HEK293 (cell line): ENCODE measurements at regions not wholly inside any gene's neighbourhood (a gene's known extent, or its start where the extent isn't known, plus 50 kb on each side); places are given as distances from the start of the nearest gene placed in this dataset.

Experiments
- CTCF ChIA-PET: fragments of 350-600 bp; formaldehyde crosslinking; extraction: SDS; loops from one replicate; lab custom pipeline; 2021; ENCODE audit warnings: antibody characterized with exemption; lab: Yijun Ruan, JAX
- POLR2A ChIA-PET: fragments of 300-600 bp; formaldehyde crosslinking; extraction: SDS; loops from one replicate; lab custom pipeline; 2020; ENCODE audit warnings: antibody characterized with exemption, inconsistent platforms; lab: Yijun Ruan, JAX
- H3K27ac ChIP-seq: fragments of 200-500 bp; sonication (Bioruptor generic); 2 replicates; pipeline ENCODE4 v1.5.1; 2014; ENCODE audit warnings: low read depth, low read length, control low read depth, inconsistent platforms; ENCODE audit errors: extremely low read depth
- H3K36me3 ChIP-seq, 2 experiments: fragments of 200-500 bp in 1 of 2; sonication (Bioruptor generic) in 1 of 2; 1 replicate in 1 of 2; 2 replicates in 1 of 2; pipeline ENCODE4 v1.5.1; 2014 to 2017; ENCODE audit warnings: inconsistent platforms in 2 of 2, low read length in 2 of 2; ENCODE audit not compliant: control insufficient read depth in 2 of 2, insufficient read depth in 1 of 2
- H3K4me1 ChIP-seq: fragments of 200-500 bp; sonication (Bioruptor generic); 2 replicates; pipeline ENCODE4 v1.5.1; 2014; ENCODE audit warnings: mild to moderate bottlenecking, low read length, inconsistent platforms; ENCODE audit not compliant: control insufficient read depth, insufficient read depth
- H3K4me3 ChIP-seq: 2 replicates; pipeline ENCODE4 v1.5.1; 2011; ENCODE audit warnings: low read depth, mild to moderate bottlenecking, control low read depth, low read length, moderate library complexity
- H3K9me3 ChIP-seq: fragments of 200-500 bp; sonication (Bioruptor generic); 2 replicates; pipeline ENCODE4 v1.5.1; 2014; ENCODE audit warnings: low read depth, low read length, inconsistent platforms; ENCODE audit not compliant: control insufficient read depth, insufficient read depth
- BCL11B ChIP-seq: fragments of 450-650 bp; formaldehyde crosslinking; IDR thresholded peaks from 2 replicates; pipeline ENCODE4 v1.5.1; 2016; ENCODE audit warnings: low read depth, missing biosample characterization, missing genetic modification characterization
- FEZF1 ChIP-seq: fragments of 450-650 bp; formaldehyde crosslinking; IDR thresholded peaks from 2 replicates; pipeline ENCODE4 v1.5.1; 2016; ENCODE audit warnings: missing biosample characterization, missing genetic modification characterization
- KLF1 ChIP-seq: fragments of 450-650 bp; formaldehyde crosslinking; IDR thresholded peaks from 2 replicates; pipeline ENCODE4 v1.5.1; 2016; ENCODE audit warnings: missing biosample characterization, missing genetic modification characterization
- KLF10 ChIP-seq: fragments of 450-650 bp; IDR thresholded peaks from 2 replicates; pipeline ENCODE4 v1.5.1; 2018; ENCODE audit warnings: missing biosample characterization, mild to moderate bottlenecking, missing genetic modification characterization
- PBX3 ChIP-seq: sonication (generic); formaldehyde crosslinking; IDR thresholded peaks from 2 replicates; pipeline ENCODE4 v1.8.1; 2022; ENCODE audit warnings: mild to moderate bottlenecking, moderate library complexity, missing genetic modification reagents
- PRDM4 ChIP-seq: fragments of 450-650 bp; formaldehyde crosslinking; IDR thresholded peaks from 2 replicates; pipeline ENCODE4 v1.5.1; 2017; ENCODE audit warnings: missing biosample characterization, missing genetic modification characterization
- REPIN1 ChIP-seq: fragments of 450-650 bp; formaldehyde crosslinking; IDR thresholded peaks from 2 replicates; pipeline ENCODE4 v1.5.1; 2017; ENCODE audit warnings: missing biosample characterization, missing genetic modification characterization, low read depth
- SCRT1 ChIP-seq: fragments of 450-650 bp; formaldehyde crosslinking; IDR thresholded peaks from 2 replicates; pipeline ENCODE4 v1.5.1; 2016; ENCODE audit warnings: missing biosample characterization, missing genetic modification characterization, borderline replicate concordance
- YY2 ChIP-seq: fragments of 450-650 bp; formaldehyde crosslinking; IDR thresholded peaks from 2 replicates; pipeline ENCODE4 v1.5.1; 2016; ENCODE audit warnings: missing biosample characterization, missing genetic modification characterization
- ZBTB1 ChIP-seq: fragments of 450-650 bp; formaldehyde crosslinking; IDR thresholded peaks from 2 replicates; pipeline ENCODE4 v1.5.1; 2016; ENCODE audit warnings: missing biosample characterization, missing genetic modification characterization
- ZBTB49 ChIP-seq: fragments of 450-650 bp; formaldehyde crosslinking; IDR thresholded peaks from 2 replicates; pipeline ENCODE4 v1.5.1; 2016; ENCODE audit warnings: missing biosample characterization, missing genetic modification characterization, low read depth
- ZNF10 ChIP-seq: fragments of 450-650 bp; formaldehyde crosslinking; IDR thresholded peaks from 2 replicates; pipeline ENCODE4 v1.5.1; 2017; ENCODE audit warnings: missing biosample characterization, missing genetic modification characterization
- ZNF214 ChIP-seq: fragments of 450-650 bp; formaldehyde crosslinking; IDR thresholded peaks from 2 replicates; pipeline ENCODE4 v1.5.1; 2017; ENCODE audit warnings: missing biosample characterization, mild to moderate bottlenecking, missing genetic modification characterization, borderline replicate concordance
- ZNF24 ChIP-seq: fragments of 450-650 bp; formaldehyde crosslinking; IDR thresholded peaks from 2 replicates; pipeline ENCODE4 v1.5.1; 2016; ENCODE audit warnings: missing biosample characterization, missing genetic modification characterization
- ZNF280D ChIP-seq: fragments of 450-650 bp; formaldehyde crosslinking; IDR thresholded peaks from 2 replicates; pipeline ENCODE4 v1.5.1; 2016; ENCODE audit warnings: missing biosample characterization, missing genetic modification characterization
- ZNF354C ChIP-seq: fragments of 450-650 bp; formaldehyde crosslinking; IDR thresholded peaks from 2 replicates; pipeline ENCODE4 v1.5.1; 2016; ENCODE audit warnings: missing biosample characterization, missing genetic modification characterization, low read depth, borderline replicate concordance
- ZNF391 ChIP-seq: fragments of 450-650 bp; formaldehyde crosslinking; IDR thresholded peaks from 2 replicates; pipeline ENCODE4 v1.5.1; 2016; ENCODE audit warnings: low read depth, missing biosample characterization, missing genetic modification characterization, borderline replicate concordance
- ZNF488 ChIP-seq: fragments of 450-650 bp; formaldehyde crosslinking; IDR thresholded peaks from 2 replicates; pipeline ENCODE4 v1.5.1; 2016; ENCODE audit warnings: missing biosample characterization, missing genetic modification characterization
- ZSCAN4 ChIP-seq: fragments of 450-650 bp; formaldehyde crosslinking; IDR thresholded peaks from 2 replicates; pipeline ENCODE4 v1.5.1; 2017; ENCODE audit warnings: missing biosample characterization, missing genetic modification characterization

- TF ChIP-seq ZNF24 (tag by site-specific recombination), result no peak
- TF ChIP-seq ZNF391 (tag by site-specific recombination), result no peak
- TF ChIP-seq SCRT1 (tag by site-specific recombination), result no peak
- no peak for TF ChIP-seq ZBTB1 (tag by site-specific recombination)
- no peak for TF ChIP-seq PBX3 (CRISPR knock-in tag)
- no peak for TF ChIP-seq ZNF10 (tag by site-specific recombination)
- TF ChIP-seq REPIN1 (tag by site-specific recombination), result no peak
- TF ChIP-seq ZNF488 (tag by site-specific recombination), result no peak
- no peak for TF ChIP-seq ZBTB49 (tag by site-specific recombination)
- Histone ChIP-seq H3K36me3 (no peaks in the 10 kb centered on the region), H3K9me3 (no peaks in the 10 kb centered on the region), H3K4me1 (no peaks in the 10 kb centered on the region), H3K27ac (no peak overlapping the region), H3K4me3 (no peak overlapping the region)
- CTCF ChIA-PET, result interaction anchor here (0.5 kb wide), 1 partner anchor 82 kb away, joined by 4 read pairs; no protein-coding TSS in a partner anchor
- POLR2A ChIA-PET, result no interaction called here
Observed at GRCh38 chr16:48684148-48684547, 74.2 kb upstream of the N4BP1 start.

- Histone ChIP-seq H3K4me3 (no peak overlapping the region), H3K4me1 (no peaks in the 10 kb centered on the region), H3K9me3 (no peaks in the 10 kb centered on the region), H3K36me3 (no peaks in the 10 kb centered on the region), H3K27ac (no peak overlapping the region)
- ChIA-PET CTCF (no interaction called here), POLR2A (no interaction called here)
- TF ChIP-seq ZSCAN4 (tag by site-specific recombination) (no peak), KLF10 (tag by site-specific recombination) (no peak), FEZF1 (tag by site-specific recombination) (no peak), ZNF280D (tag by site-specific recombination) (no peak), ZNF354C (tag by site-specific recombination) (no peak), YY2 (tag by site-specific recombination) (no peak), KLF1 (tag by site-specific recombination) (no peak), ZNF214 (no peak), BCL11B (tag by site-specific recombination) (no peak), PRDM4 (tag by site-specific recombination) (no peak)
Observed at GRCh38 chr16:48682971-48683370, 73.0 kb upstream of the N4BP1 start.
